GM23338 (cell line): ENCODE measurements at regions not wholly inside any gene's neighbourhood (a gene's known extent, or its start where the extent isn't known, plus 50 kb on each side); places are given as distances from the start of the nearest gene placed in this dataset.

Experiments
- CREB1 ChIP-seq: fragments of 250-450 bp; sonication (Bioruptor Pico); IDR thresholded peaks from 2 replicates; pipeline ENCODE4 v1.5.0; 2020; ENCODE audit warnings: low read depth, mild to moderate bottlenecking, moderate library complexity
- JUNB ChIP-seq: IDR thresholded peaks from one replicate; pipeline ENCODE4 v1.6.1; 2016; ENCODE audit warnings: antibody characterized with exemption; ENCODE audit not compliant: unreplicated experiment
- TF ChIP-seq, protein P1 (sequence below), 2 experiments: fragments of 200-600 bp in 1 of 2; sonication (generic) in 1 of 2; conservative IDR thresholded peaks; 2 replicates each; pipeline versions ENCODE4 v1.5.1 to v1.6.1; 2016 to 2017; ENCODE audit warnings: antibody characterized with exemption in 2 of 2, low read depth in 2 of 2, mild to moderate bottlenecking in 2 of 2, moderate library complexity in 1 of 2

- TF ChIP-seq, protein P1, sequence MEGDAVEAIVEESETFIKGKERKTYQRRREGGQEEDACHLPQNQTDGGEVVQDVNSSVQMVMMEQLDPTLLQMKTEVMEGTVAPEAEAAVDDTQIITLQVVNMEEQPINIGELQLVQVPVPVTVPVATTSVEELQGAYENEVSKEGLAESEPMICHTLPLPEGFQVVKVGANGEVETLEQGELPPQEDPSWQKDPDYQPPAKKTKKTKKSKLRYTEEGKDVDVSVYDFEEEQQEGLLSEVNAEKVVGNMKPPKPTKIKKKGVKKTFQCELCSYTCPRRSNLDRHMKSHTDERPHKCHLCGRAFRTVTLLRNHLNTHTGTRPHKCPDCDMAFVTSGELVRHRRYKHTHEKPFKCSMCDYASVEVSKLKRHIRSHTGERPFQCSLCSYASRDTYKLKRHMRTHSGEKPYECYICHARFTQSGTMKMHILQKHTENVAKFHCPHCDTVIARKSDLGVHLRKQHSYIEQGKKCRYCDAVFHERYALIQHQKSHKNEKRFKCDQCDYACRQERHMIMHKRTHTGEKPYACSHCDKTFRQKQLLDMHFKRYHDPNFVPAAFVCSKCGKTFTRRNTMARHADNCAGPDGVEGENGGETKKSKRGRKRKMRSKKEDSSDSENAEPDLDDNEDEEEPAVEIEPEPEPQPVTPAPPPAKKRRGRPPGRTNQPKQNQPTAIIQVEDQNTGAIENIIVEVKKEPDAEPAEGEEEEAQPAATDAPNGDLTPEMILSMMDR (conservative IDR thresholded peaks at IDR 0.05; ENCODE audit: low read depth in 2 of 2), result no peak
- no peak for TF ChIP-seq JUNB
- no peak for TF ChIP-seq CREB1 (CRISPR knock-in tag)
These were observed 111.4 kb upstream of the CHL1 start for GRCh38 chr3:85180-85579.
